Dermis microvascular lymphatic vessel endothelial cell (primary cell): ENCODE measurements at regions not wholly inside any gene's neighbourhood (a gene's known extent, or its start where the extent isn't known, plus 50 kb on each side); places are given as distances from the start of the nearest gene placed in this dataset.

Experiments
- DNase-seq, 2 donors: peaks; one replicate each; pipeline versions ENCODE4 v3.0.0 to v3.0.0-alpha.2; 2010; ENCODE audit warnings: low read depth in 2 of 2

GRCh38 chr13:109670776-109671175 lies 115.6 kb downstream of the IRS2 start:
- DNase-seq, result no peak

DNA sequence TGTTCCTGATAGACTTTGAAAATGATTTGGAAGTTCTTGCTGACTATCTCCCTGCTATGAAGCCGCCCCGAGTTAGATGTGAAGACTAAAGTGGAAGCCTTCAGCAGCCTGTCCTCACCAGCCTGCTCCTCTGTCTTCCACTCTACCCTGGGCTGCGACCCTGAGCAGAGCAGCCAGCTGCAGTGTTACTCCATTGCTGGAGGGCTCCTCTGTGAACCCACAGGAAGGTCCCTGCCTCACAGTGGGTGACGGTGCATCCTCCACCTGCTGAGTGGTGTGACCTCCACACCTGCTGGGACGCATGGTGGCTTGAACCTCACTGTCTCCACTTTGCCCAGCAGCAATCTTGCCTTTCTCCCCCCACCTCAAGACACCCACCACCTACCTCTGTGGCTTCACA lies 116.4 kb downstream of the IRS2 start:
- DNase-seq, result no peak

- no peak for DNase-seq
These were observed 117.2 kb downstream of the IRS2 start for GRCh38 chr13:109669234-109669612.

DNA sequence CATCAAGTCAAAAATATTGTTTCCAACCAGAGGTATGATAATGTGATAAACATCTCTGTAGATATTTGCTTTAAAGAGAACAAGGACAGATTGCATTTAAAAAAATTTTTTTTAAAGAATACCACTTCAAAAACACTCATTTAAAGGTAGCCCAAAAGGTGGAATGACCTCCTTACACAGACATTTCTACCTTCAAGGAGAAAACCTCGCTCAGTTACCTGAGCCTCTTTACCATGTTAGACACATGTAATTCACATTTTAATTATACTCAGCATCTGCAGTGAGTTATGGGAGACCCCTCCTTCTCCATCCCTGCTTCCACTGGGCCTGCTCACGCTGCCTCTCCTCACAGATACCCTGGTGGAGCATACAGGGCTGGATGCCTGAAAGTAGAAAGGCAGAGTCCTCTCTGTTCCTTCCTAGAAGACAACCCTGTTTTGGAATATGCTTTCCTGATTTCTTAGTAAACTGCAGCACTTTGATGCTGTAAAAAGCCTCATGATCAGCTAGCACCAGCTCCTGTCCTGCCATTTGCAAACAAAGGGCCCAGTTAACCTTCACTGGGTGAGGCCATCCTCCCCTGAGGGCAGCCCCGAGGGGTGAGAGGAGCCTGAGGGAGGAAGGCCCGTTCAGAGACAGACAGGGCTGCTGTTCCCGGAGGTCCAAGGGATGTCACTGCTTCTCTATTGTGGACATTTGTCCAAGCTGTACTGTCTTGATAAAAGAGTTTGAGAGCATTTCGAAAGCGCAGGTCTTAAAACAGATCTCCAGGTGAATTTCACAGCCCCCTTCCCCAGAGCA lies 117.8 kb downstream of the IRS2 start:
- DNase-seq, result no peak

GRCh38 chr13:109667807-109668291 lies 118.5 kb downstream of the IRS2 start:
- DNase-seq, result peak in 1 of 2 donors; percentile 38

GRCh38 chr13:109667056-109667455 lies 119.3 kb downstream of the IRS2 start:
- DNase-seq, result no peak

- DNase-seq, result no peak
These were observed 119.7 kb downstream of the IRS2 start for GRCh38 chr13:109666656-109667055.

- DNase-seq, result no peak
These were observed 120.6 kb downstream of the IRS2 start for GRCh38 chr13:109665781-109666249.

- no peak for DNase-seq
These were observed 121.1 kb downstream of the IRS2 start for GRCh38 chr13:109665240-109665639.

- no peak for DNase-seq
These were observed 129.0 kb downstream of the IRS2 start for GRCh38 chr13:109657395-109657794.

GRCh38 chr13:109656206-109656605 lies 130.2 kb downstream of the IRS2 start:
- DNase-seq, result no peak

GRCh38 chr13:109655611-109656010 lies 130.8 kb downstream of the IRS2 start:
- DNase-seq, result no peak

DNA sequence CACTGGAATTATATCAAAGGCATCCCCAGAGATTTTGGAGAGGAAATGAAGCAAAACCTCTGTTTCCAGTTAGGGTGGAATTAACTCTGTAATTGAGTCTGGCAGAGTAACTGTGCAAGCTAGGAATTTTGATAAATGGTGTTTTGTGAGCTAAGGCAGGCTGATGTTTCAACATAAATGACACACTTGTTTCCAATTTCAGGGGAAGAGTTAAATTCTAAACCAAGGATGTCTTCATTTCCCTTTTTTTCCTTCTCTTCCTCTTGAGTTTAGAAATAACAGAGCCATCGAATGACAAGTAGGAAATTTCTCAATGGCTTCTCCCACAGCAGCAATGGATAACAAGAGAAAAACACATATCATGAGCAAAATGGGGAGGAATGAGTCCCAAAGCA lies 131.2 kb downstream of the IRS2 start:
- no peak for DNase-seq

DNA sequence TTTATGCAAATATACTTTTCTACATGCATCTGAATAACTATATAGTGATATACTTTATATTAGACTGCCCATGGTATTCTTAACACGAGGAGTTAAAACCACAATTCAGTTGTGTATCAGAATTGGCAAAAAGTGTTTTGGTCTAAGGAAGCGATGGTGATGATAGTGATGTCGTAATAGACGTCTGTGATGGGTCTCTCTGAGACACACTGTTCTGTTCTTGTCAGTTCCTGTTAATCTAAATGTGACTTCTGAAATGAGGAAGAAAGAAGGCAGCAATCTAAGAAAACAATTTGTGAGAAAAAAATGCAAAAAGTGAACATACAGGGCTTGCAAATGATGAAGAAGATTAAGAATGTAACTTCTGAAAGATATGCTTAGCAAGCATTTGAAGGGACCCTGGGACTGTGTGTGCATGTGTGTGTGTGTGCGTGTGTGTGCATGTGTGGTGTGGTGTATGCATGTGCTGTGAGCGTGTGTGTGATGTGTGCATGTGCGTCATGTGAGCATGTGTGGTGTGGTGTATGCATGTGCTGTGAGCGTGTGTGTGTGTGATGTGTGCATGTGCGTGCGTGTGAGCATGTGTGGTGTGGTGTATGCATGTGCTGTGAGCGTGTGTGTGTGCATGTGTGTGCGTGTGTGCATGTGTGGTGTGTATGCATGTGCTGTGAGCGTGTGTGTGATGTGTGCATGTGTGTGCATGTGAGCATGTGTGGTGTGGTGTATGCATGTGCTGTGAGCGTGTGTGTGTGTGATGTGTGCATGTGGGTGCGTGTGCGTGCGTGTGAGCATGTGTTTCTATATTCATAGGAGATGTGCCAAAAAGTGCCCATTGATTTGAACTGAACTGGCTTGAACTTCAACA lies 131.8 kb downstream of the IRS2 start:
- DNase-seq, result no peak

GRCh38 chr13:109652531-109652930 lies 133.9 kb downstream of the IRS2 start:
- peak; percentile 23 to 33 for DNase-seq

DNA sequence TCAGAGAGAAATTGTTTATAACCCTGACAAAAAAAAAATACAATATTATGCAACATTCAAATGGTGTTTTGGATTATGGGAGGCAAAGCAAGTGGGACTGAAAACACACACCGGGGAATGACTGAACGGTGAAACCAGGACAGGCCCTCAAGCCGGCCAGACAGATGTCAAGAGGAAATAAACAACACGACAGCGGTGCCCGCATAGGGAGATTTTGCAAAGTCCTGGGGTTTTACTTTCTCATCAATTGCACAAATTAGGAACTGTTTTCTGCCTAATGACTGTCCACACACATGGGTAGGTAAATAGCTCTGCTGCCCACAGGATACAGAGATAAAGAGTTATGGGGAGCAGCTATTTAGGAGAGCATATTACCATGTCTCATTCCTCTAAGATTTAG lies 134.5 kb downstream of the IRS2 start:
- no peak for DNase-seq

GRCh38 chr13:109651311-109651710 lies 135.1 kb downstream of the IRS2 start:
- DNase-seq, result no peak

GRCh38 chr13:109650861-109651260 lies 135.5 kb downstream of the IRS2 start:
- DNase-seq, result no peak

DNA sequence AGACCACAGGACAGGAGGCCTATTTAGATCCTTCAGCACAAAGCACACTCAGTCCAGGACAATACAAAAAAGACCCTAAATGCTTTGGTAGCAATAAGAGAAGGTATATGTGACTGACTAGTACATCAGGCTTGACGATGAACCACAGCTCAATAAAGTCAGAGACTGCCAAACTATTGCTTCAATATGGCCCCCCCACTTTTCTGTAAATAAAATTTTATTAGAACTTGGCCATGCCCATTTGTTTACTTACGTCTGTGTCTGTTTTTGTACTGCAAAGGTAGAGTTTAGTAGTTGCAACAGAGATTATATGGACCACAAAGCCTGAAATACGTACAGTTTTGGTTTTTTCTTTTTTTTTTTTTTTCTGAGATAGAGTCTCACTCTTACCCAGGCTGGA lies 136.7 kb downstream of the IRS2 start:
- DNase-seq, result no peak

DNA sequence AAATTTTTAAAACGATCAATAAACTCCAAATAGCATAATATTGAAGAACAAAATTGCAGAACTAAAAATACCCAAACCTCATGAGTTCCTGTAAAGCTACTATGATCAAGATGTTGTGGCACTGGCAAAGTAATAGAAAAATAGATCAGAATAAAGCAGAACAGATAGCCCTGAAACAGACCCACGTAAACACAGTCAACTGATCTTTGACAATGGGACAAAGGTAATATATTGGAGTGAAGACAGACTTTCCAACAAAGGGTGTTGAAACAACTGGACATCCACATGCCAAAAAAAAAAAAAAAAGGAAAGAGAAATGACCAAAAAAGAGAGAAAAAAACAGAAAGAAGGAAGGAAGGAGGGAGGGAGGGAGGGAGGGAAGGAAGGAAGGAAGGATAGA lies 138.7 kb downstream of the IRS2 start:
- no peak for DNase-seq

DNA sequence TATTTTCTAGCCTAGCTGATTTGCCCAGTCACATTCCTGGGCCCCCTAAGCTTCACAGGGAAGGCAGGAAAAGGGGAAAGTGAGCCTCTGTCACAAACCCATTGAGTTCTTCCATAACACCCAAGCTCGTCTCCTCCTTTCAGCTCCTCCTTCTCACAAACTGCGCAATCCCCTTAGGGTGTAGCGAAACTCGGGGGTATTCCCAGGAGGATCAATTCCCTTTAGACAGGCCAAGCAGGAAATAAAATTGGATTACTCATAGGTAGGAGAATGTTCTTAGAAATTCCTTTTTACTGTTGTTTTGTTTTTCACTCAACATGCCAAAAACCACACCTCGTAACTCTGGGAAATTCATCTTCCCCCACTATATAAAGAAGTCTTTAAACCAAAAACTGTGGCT lies 139.3 kb downstream of the IRS2 start:
- DNase-seq, result no peak

DNA sequence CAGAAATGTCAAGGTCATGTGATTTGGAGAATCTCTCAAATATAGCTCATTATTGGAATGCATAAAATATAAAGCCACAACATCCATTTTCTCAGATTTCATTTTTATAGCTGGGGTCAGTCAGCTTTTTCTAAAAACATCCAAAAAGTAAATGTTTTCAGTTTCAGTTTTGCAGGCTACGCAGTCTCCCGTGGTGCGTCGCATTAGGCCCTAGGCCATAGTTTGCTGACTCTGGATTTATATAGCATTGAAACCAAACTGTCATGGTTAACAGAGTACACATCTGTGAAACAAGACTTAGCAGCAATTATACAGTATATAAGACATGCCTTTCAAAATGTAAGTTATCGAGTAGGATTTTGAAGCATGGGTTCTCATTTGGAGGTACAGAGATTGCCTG lies 140.0 kb downstream of the IRS2 start:
- DNase-seq, result no peak

GRCh38 chr13:109645831-109646230 lies 140.6 kb downstream of the IRS2 start:
- no peak for DNase-seq
